ENCODE measurements at regions not wholly inside any gene's neighbourhood (a gene's known extent, or its start where the extent isn't known, plus 50 kb on each side); places are given as distances from the start of the nearest gene placed in this dataset.
"Not testable (repeated sequence)": the region's sequence is repeated elsewhere in the genome, so short reads cannot be mapped to it uniquely, and the experiment has no call there.

DNA sequence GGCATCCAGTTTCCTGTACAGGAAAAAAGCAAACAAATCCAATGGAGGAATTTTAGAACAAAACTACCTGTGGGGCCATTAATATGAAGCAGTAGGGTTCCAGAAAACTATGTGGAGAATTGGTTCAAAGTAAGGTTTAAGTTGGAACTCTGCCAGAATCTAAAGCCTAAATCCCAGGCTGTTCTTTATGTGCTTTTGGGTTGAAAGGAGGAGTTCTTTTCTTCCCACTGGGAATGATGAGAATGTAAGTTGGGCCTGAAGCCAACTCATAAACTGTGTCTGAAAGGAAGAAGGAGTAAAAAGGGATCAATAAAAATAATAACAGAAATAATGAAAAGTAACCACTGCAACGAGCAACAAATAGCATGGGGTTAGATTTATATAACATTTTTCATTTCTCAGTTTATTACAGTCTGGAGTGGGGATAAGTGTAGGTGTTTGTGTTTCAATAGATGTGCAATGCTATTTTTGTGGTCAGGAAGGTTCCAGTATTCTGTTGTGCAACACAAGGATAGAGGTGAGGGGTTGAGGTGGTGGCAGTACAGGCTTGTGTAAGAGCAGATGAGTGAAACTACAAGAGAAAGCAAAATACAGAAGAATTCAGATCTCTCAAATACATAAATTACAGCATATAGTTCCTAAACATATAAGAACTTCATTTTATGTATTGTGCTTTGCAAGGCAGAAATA, 373.6 kb downstream of the EMP1 start:
- in situ Hi-C loops (cut with HindIII; ENCODE audit: low sequenced_read_pairs): no loop called here

GRCh38 chr12:13566292-13566691, 369.8 kb downstream of the EMP1 start:
- in situ Hi-C loops (cut with HindIII; ENCODE audit: low sequenced_read_pairs): no loop called here

DNA sequence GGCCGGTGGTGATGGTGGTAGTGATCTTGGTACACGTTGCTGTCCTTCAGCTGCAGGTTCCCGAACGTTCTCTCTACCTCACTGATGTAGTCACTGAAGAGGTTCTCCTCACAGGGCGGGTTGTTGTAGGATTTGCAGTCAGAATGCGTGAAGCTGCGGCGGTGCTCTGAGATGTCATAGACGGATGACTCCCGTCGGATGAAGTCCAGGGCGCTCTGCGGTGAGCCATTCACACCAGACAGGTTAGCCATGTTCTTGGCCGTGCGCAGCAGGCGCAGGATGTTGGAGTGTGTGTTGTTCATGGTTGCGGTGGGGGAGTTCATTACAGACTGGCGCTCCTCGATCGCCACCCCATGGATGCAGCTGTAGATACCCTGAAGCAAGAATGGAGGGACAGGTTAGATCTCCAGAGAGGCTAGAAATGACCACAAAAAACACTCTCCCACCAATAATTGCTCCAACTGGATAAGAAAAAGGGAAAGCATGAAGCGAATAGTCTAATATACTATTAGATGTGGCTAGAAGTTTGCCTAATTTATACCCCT, 367.8 kb downstream of the EMP1 start:
- in situ Hi-C loops (cut with HindIII; ENCODE audit: low sequenced_read_pairs): no loop called here

- in situ Hi-C loops (cut with HindIII; ENCODE audit: low sequenced_read_pairs): no loop called here
Measured at GRCh38 chr12:13563743-13564125, 367.2 kb downstream of the EMP1 start.

GRCh38 chr12:13562915-13563742, 366.6 kb downstream of the EMP1 start:
- in situ Hi-C loops (cut with HindIII; ENCODE audit: low sequenced_read_pairs): no loop called here

GRCh38 chr12:13561923-13562322, 365.4 kb downstream of the EMP1 start:
- in situ Hi-C loops (cut with HindIII; ENCODE audit: low sequenced_read_pairs): no loop called here

- in situ Hi-C loops (cut with HindIII; ENCODE audit: low sequenced_read_pairs): no loop called here
Measured at GRCh38 chr12:13559318-13559978, 362.9 kb downstream of the EMP1 start.

GRCh38 chr12:13552830-13553229, 356.3 kb downstream of the EMP1 start:
- in situ Hi-C loops (cut with HindIII; ENCODE audit: low sequenced_read_pairs): no loop called here

- in situ Hi-C loops (cut with HindIII; ENCODE audit: low sequenced_read_pairs): no loop called here
Measured at GRCh38 chr12:13547283-13547682, 350.8 kb downstream of the EMP1 start.

- in situ Hi-C loops (cut with HindIII; ENCODE audit: low sequenced_read_pairs): no loop called here
Measured at GRCh38 chr12:13546231-13546630, 349.7 kb downstream of the EMP1 start.

DNA sequence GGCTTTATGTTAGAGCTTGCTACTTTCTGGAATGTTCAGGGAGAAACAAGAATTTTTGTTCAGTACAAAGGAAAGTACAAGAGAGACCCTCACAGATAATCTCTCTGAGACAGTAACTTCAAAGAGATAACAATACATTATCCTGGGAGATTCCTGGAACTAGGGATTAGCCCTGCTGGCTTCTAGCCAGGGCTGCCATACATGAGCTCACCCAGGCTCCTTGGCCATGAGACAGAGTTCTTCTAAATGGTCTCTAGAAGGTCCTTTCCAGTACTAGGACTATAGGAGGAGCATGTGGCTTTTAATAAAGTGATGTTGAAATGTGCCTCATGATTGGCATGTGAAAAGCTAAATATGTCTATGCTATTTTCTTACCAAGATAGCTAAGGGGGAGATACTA, 342.5 kb downstream of the EMP1 start:
- in situ Hi-C loops (cut with HindIII; ENCODE audit: low sequenced_read_pairs): no loop called here

GRCh38 chr12:13538136-13538535, 341.6 kb downstream of the EMP1 start:
- in situ Hi-C loops (cut with HindIII; ENCODE audit: low sequenced_read_pairs): no loop called here

DNA sequence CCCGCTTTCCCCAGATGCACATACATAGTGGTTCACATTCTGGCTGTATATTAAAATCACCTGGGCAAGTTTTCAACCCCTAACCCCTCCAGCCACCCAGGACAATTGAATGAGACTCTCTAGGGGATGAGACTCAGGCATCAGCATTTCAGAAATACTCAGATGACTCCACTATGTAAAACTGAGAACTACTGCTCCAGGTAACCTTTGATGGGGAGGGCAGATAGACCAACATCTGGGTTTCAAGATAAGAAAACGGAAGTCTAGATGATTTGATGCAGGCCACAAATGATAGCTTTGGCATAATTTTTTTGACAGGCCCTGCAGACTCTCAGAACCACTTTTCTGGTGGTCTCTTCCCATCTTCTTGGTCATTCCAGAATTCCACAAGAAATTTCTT, 341.1 kb downstream of the EMP1 start:
- in situ Hi-C loops (cut with HindIII; ENCODE audit: low sequenced_read_pairs): no loop called here

DNA sequence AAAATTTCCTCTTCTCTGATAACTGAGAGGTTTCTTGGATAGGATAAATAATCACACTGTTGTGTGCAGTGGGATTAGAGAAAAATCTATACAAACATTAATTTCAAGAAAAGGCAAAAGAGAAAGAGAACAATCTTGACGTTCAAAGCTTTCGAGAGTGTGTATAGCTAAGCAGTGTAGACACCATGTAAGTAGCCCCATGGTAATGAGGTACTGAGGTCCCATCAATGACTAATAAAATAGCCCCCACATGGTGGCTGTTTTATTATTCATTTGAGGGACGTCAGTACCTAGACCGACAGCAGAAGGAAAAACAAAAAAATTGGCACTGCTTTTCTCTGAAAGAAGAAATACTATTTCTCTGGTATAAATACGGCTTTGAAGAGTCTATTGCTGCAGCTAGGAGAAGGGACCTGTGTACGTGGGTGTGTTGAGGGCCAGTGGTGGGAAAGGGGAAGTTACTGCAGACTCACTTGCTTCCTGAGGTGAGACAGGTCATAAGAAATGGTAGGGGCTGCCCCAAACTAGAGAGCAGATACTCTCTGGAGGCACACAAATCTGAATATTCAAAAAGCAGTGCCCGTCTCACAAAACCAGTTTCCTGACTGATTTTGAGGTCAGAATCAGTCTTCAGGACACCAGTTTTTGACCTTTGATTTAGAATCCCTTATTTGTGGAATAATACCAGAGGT, 339.8 kb downstream of the EMP1 start:
- in situ Hi-C loops (cut with HindIII; ENCODE audit: low sequenced_read_pairs): no loop called here

DNA sequence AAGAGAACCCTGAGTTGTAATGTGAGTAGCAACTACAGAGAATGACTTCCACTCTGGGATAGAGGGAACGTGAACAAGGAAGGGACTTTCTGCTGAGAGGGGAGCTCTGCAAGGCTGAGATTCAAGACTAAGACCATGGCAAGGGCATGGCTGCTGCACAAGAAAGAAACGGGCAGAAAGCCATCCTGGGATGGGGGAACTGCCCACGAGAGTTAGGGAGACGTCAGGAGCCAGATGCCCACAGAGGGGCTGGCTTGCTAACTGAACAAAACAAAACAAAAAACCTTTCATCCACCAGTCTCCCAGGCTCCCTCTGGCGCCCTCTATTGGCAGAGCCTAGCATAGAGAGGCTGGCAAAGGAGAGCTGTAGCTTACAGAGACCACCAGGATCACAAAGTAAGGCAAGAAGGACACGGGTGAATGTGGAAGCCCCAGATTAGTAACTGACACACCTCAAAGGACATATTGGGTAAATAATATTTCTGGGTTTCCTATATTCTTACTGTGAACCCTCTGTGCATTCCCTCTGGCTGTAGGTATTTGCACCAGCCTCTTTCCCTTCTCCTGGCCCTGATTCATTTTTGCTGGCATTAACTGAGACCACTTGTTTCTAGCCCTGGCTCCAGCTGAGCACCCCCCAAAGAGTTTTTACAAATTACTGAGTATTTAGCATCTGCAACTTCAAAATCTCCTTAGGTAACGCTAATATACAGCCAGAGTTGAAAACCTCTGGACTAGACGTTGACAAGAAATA, 338.3 kb downstream of the EMP1 start:
- in situ Hi-C loops (cut with HindIII; ENCODE audit: low sequenced_read_pairs): no loop called here

- in situ Hi-C loops (cut with HindIII; ENCODE audit: low sequenced_read_pairs): no loop called here
Measured at GRCh38 chr12:13534242-13534641, 337.7 kb downstream of the EMP1 start.

DNA sequence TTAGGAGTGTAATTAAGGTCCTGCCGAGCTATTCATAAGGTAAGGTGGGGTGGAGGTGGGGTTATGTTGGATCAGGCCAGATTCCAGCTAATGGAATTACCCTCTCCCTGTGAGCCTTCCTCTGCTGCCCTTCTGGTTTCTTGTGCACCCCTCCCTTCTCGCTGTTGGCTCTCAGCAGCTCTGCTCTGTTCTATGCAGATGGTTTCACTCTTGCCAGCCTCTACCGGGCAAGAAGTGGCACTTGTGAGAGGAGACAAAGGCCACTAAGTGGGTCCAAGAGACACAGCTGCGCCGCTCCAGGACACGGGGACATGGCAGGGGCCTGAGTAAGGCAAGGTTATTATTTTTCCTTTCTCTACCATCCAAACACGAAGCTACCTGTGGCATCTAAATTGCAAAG, 334.4 kb downstream of the EMP1 start:
- in situ Hi-C loops (cut with HindIII; ENCODE audit: low sequenced_read_pairs): no loop called here

DNA sequence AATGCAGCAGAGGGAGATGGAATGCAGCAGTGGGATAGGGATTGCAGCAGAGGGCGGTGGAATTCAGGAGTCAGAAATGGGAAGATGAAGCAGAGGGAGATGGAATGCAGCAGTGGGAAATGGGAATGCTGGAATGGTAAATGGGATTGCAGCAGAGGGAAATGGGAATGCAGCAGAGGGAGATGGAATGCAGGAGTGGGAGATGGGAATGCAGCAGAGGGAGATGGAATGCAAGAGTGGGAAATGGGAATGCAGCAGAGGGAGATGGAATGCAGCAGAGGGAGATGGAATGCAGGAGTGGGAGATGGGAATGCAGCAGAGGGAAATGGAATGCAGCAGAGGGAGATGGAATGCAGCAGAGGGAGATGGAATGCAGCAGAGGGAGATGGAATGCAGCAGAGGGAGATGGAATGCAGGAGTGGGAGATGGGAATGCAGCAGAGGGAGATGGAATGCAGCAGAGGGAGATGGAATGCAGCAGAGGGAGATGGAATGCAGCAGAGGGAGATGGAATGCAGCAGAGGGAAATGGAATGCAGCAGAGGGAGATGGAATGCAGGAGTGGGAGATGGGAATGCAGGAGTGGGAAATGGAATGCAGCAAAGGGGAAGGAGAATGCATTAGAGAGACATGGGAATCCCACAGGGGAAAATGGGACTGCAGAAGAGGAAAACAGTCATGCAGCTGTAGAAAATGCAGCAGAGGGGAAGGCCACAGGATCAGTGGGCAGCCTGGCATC, 329.8 kb downstream of the EMP1 start:
- in situ Hi-C loops (cut with HindIII; ENCODE audit: low sequenced_read_pairs): not testable (repeated sequence)

DNA sequence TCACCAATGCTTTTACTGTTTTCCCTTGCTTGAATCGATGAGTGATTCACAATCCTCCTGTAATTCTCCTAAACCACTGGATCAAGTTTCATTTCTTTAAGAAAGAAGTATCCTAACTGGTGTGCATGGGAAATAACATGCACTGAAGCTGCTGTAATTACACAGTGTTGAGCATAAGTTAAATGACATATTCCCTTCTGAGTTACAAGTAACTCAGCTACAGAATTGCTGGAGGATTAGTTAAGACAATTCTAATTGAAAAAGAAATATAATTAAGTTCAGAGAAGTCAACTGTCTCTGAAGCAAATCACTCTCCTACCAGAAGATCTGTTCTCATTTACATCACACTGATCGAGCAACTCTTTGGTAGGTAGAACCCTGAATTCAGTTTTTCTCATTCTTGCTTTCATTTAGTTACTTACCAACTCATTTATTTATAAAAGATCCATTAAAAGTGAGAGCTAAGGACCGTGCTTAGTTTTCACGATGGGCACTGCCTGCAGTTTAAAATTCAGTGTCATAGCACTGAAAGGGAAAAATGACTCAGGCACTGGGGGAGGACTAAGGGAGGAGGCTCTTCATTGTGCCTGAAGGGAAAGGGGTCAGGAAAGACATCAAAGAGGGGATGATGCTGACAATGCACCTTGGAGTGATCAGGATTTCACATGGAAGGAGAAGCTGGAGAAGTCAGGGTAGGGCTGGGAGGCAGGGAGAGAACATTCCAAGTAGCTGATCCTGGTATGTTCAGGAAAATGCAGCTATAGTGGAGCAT, 327.2 kb downstream of the EMP1 start:
- in situ Hi-C loops (cut with HindIII; ENCODE audit: low sequenced_read_pairs): no loop called here
